Prostate gland (tissue), 2 donors: ENCODE measurements at regions not wholly inside any gene's neighbourhood (a gene's known extent, or its start where the extent isn't known, plus 50 kb on each side); places are given as distances from the start of the nearest gene placed in this dataset.
A peak's percentile ranks its signal among the peaks of the same experiment; 100 is the strongest.

ENCODE experiments used
- DNase-seq: peaks from one replicate; pipeline ENCODE4 v3.0.0-alpha.2; 2019; ENCODE audit warnings: low spot score
- H3K27ac ChIP-seq, 2 donors: fragments of 200-600 bp; sonication (generic); 2 replicates each; pipeline ENCODE4 v1.5.1; 2017 to 2019
- H3K27me3 ChIP-seq: fragments of 200-600 bp; sonication (generic); replicated peaks from 2 replicates; pipeline ENCODE4 v1.5.1; 2019; ENCODE audit not compliant: insufficient read depth
- H3K36me3 ChIP-seq, 2 donors: fragments of 200-600 bp; sonication (generic); 1 replicate in 1 of 2; 2 replicates in 1 of 2; pipeline versions ENCODE4 v1.5.1 to v1.8.1; 2017 to 2019
- H3K4me1 ChIP-seq: fragments of 200-600 bp; sonication (generic); replicated peaks from 2 replicates; pipeline ENCODE4 v1.5.1; 2019
- H3K4me3 ChIP-seq, 2 donors: fragments of 200-600 bp; sonication (generic); 2 replicates each; pipeline ENCODE4 v1.5.1; 2017 to 2019
- H3K9me3 ChIP-seq: fragments of 200-600 bp; sonication (generic); 2 replicates; pipeline ENCODE4 v1.5.1; 2017
- CTCF ChIP-seq, 4 experiments: fragments of 200-600 bp in 2 of 4; fragments of 450-650 bp in 2 of 4; sonication (generic) in 2 of 4; IDR thresholded peaks; 1 replicate in 3 of 4; 2 replicates in 1 of 4; pipeline ENCODE4 v1.5.1; 2016 to 2019; ENCODE audit warnings: antibody characterized with exemption in 4 of 4, mild to moderate bottlenecking in 2 of 4, moderate library complexity in 2 of 4
- POLR2A ChIP-seq: fragments of 450-650 bp; IDR thresholded peaks from one replicate; pipeline ENCODE4 v1.6.1; 2016; ENCODE audit warnings: antibody characterized with exemption, mild to moderate bottlenecking
- POLR2AphosphoS5 ChIP-seq: sonication (generic); formaldehyde crosslinking; IDR thresholded peaks from one replicate; pipeline ENCODE4 v1.6.1; 2017; ENCODE audit warnings: antibody characterized with exemption
- WGBS: methylation state at CpG from one replicate; pipeline ENCODE4 v1.1.5; 2018; 5-methylcytosine and 5-hydroxymethylcytosine counted together
- intact Hi-C: fragments of 100-400 bp; cut with DNase I; formaldehyde crosslinking; loops from one replicate; pipeline ENCODE4 v1.14.2; 2022

GRCh38 chr20:40961686-40962640 is 66.7 kb upstream of the TOP1 start:
- H3K27ac ChIP-seq: no peak overlapping the region
- 92% methylated on average over 13 of the region's 13 CpGs for WGBS
- DNase-seq: no peak

GRCh38 chr20:40962733-40963504 is 65.7 kb upstream of the TOP1 start:
- Histone ChIP-seq H3K4me1 (no peaks in the 10 kb centered on the region), H3K36me3 (no peaks in the 10 kb centered on the region), H3K4me3 (no peak overlapping the region), H3K27ac (no peak overlapping the region), H3K27me3 (no peaks in the 10 kb centered on the region), H3K9me3 (no peaks in the 10 kb centered on the region)
- intact Hi-C loops: loop anchor here (10.0 kb wide), 2 partner anchors 1078 to 1698 kb away; no protein-coding TSS in a partner anchor
- DNase-seq: peak; percentile 61
- 31% methylated on average over 21 of the region's 21 CpGs for WGBS
- TF ChIP-seq POLR2A (no peak), CTCF (IDR thresholded peaks at IDR 0.05) (peak; percentile 79 to 93 (median 82)), POLR2AphosphoS5 (peak; percentile 9)

More at GRCh38 chr20:40961686-40962640, 66.7 kb upstream of the TOP1 start:
- intact Hi-C loops: loop anchor here (10.0 kb wide), 2 partner anchors 1077 to 1697 kb away; no protein-coding TSS in a partner anchor
- Histone ChIP-seq H3K4me3 (no peak overlapping the region), H3K4me1 (no peaks in the 10 kb centered on the region), H3K9me3 (no peaks in the 10 kb centered on the region), H3K27me3 (no peaks in the 10 kb centered on the region), H3K36me3 (no peaks in the 10 kb centered on the region)
- TF ChIP-seq POLR2AphosphoS5 (no peak), POLR2A (no peak), CTCF (IDR thresholded peaks at IDR 0.05) (no peak)

GRCh38 chr20:40963505-40963845 is 65.1 kb upstream of the TOP1 start:
- no peak overlapping the region for H3K4me3 ChIP-seq
- intact Hi-C loops: loop anchor here (10.0 kb wide), 2 partner anchors 1079 to 1699 kb away; no protein-coding TSS in a partner anchor
- no peak for DNase-seq
- TF ChIP-seq POLR2A (no peak), CTCF (IDR thresholded peaks at IDR 0.05) (no peak), POLR2AphosphoS5 (no peak)
- H3K27ac ChIP-seq: no peak overlapping the region
- no peaks in the 10 kb centered on the region for H3K36me3 ChIP-seq
- WGBS: 83% methylated on average over 7 of the region's 7 CpGs
- H3K4me1 ChIP-seq: no peaks in the 10 kb centered on the region
- no peaks in the 10 kb centered on the region for H3K27me3 ChIP-seq
- H3K9me3 ChIP-seq: no peaks in the 10 kb centered on the region

GRCh38 chr20:40965671-40966070 is 63.0 kb upstream of the TOP1 start:
- 70% methylated on average over 4 of the region's 4 CpGs for WGBS
- Histone ChIP-seq H3K36me3 (no peaks in the 10 kb centered on the region), H3K27me3 (no peaks in the 10 kb centered on the region), H3K9me3 (no peaks in the 10 kb centered on the region), H3K27ac (no peak overlapping the region), H3K4me3 (no peak overlapping the region), H3K4me1 (no peaks in the 10 kb centered on the region)
- intact Hi-C loops: loop anchor here (10.0 kb wide), 2 partner anchors 1081 to 1701 kb away; no protein-coding TSS in a partner anchor
- no peak for TF ChIP-seq CTCF (IDR thresholded peaks at IDR 0.05)
- no peak for TF ChIP-seq POLR2A
- no peak for DNase-seq
